ENCODE measurements at regions not wholly inside any gene's neighbourhood (a gene's known extent, or its start where the extent isn't known, plus 50 kb on each side); places are given as distances from the start of the nearest gene placed in this dataset.

- Histone ChIP-seq H3K9me3 (no peaks in the 10 kb centered on the region), H3K4me1 (peaks cover 0 to 6% (median 0%) of the 10 kb centered on the region in 3 donors), H3K36me3 (no peaks in the 10 kb centered on the region), H3K4me3 (no peak overlapping the region), H3K27me3 (no peaks in the 10 kb centered on the region), H3K27ac (no peak overlapping the region)
- peak in 1 of 4 donors; percentile 10 for ATAC-seq
- FAIRE-seq = no peak
- no peak for DNase-seq
- WGBS, 2 donors = 81 to 82% methylated on average over 7 of the region's 7 CpGs
- intact Hi-C loops (cut with DNase I) = no loop called here
- no peak for TF ChIP-seq CTCF (IDR thresholded peaks at IDR 0.05)
Measured at GRCh38 chr12:42767326-42767954, 177.9 kb upstream of the PRICKLE1 start.

GRCh38 chr12:42766754-42767153 lies 177.2 kb upstream of the PRICKLE1 start:
- Histone ChIP-seq H3K27ac (no peak overlapping the region), H3K4me1 (peaks cover 0 to 6% (median 0%) of the 10 kb centered on the region in 3 donors), H3K36me3 (no peaks in the 10 kb centered on the region), H3K4me3 (no peak overlapping the region), H3K27me3 (no peaks in the 10 kb centered on the region), H3K9me3 (no peaks in the 10 kb centered on the region)
- FAIRE-seq = no peak
- intact Hi-C loops (cut with DNase I) = no loop called here
- no peak for TF ChIP-seq CTCF (IDR thresholded peaks at IDR 0.05)
- no peak for DNase-seq
- WGBS, 2 donors = 70 to 81% methylated on average over 4 of the region's 4 CpGs
- ATAC-seq = peak in 1 of 4 donors; percentile 49

GRCh38 chr12:42766026-42766425 lies 176.5 kb upstream of the PRICKLE1 start:
- no peak overlapping the region for H3K27ac ChIP-seq
- intact Hi-C loops (cut with DNase I) = no loop called here
- peaks cover 0 to 6% (median 0%) of the 10 kb centered on the region in 3 donors for H3K4me1 ChIP-seq
- no peaks in the 10 kb centered on the region for H3K9me3 ChIP-seq
- no peak overlapping the region for H3K4me3 ChIP-seq
- no peak for FAIRE-seq
- H3K36me3 ChIP-seq = no peaks in the 10 kb centered on the region
- no peak for DNase-seq
- no peaks in the 10 kb centered on the region for H3K27me3 ChIP-seq
- 85 to 92% methylated on average over 3 of the region's 3 CpGs for WGBS, 2 donors
- TF ChIP-seq CTCF (IDR thresholded peaks at IDR 0.05) = no peak
- no peak for ATAC-seq

GRCh38 chr12:42763682-42764081 lies 174.1 kb upstream of the PRICKLE1 start:
- H3K27ac ChIP-seq = no peak overlapping the region
- 92 to 93% methylated on average over 4 of the region's 4 CpGs for WGBS, 2 donors
- no peaks in the 10 kb centered on the region for H3K36me3 ChIP-seq
- FAIRE-seq (no peak), DNase-seq (no peak), ATAC-seq (no peak)
- H3K4me1 ChIP-seq = peaks cover 0 to 11% (median 9%) of the 10 kb centered on the region in 3 donors
- H3K27me3 ChIP-seq = no peaks in the 10 kb centered on the region
- H3K9me3 ChIP-seq = no peaks in the 10 kb centered on the region
- intact Hi-C loops (cut with DNase I) = no loop called here
- H3K4me3 ChIP-seq = no peak overlapping the region
- TF ChIP-seq CTCF (IDR thresholded peaks at IDR 0.05) = no peak

GRCh38 chr12:42762395-42762925 lies 172.9 kb upstream of the PRICKLE1 start:
- no peaks in the 10 kb centered on the region for H3K9me3 ChIP-seq
- FAIRE-seq (no peak), ATAC-seq (no peak), DNase-seq (no peak)
- TF ChIP-seq CTCF (IDR thresholded peaks at IDR 0.05) = no peak
- intact Hi-C loops (cut with DNase I) = no loop called here
- H3K27ac ChIP-seq = no peak overlapping the region
- no peaks in the 10 kb centered on the region for H3K27me3 ChIP-seq
- peaks cover 0 to 9% (median 9%) of the 10 kb centered on the region in 3 donors for H3K4me1 ChIP-seq
- 36 to 39% methylated on average over 1 of the region's 1 CpG for WGBS, 2 donors
- no peak overlapping the region for H3K4me3 ChIP-seq
- no peaks in the 10 kb centered on the region for H3K36me3 ChIP-seq
